Hepatocyte (in vitro differentiated cells): ENCODE measurements at regions not wholly inside any gene's neighbourhood (a gene's known extent, or its start where the extent isn't known, plus 50 kb on each side); places are given as distances from the start of the nearest gene placed in this dataset. TPM values are rescaled to one million over a fixed set of nuclear protein-coding genes. Genes with fewer than 3 reads are reported as not detected.

Experiments used
- microRNA-seq: library from miRNA; unstranded; fragments of <30 nt; microRNA quantifications from one replicate; pipeline ENCODE4, GENCODE V29; 2017
- small RNA-seq: library from RNA; depleted of rRNA; stranded (forward); fragments of <200 nt; gene quantifications from one replicate; pipeline ENCODE3, GENCODE V24; 2014

Small RNA genes in the stretch of these regions (microRNA-seq; reads per million reads assigned to microRNA genes)
- gene MIR8062, result not detected

Small RNA genes in the stretch of these regions (small RNA-seq; reads per million reads assigned to genes)
- gene MIR8062, result not detected
- not detected for gene RN7SL547P
